ENCODE measurements at regions not wholly inside any gene's neighbourhood (a gene's known extent, or its start where the extent isn't known, plus 50 kb on each side); places are given as distances from the start of the nearest gene placed in this dataset.

DNA sequence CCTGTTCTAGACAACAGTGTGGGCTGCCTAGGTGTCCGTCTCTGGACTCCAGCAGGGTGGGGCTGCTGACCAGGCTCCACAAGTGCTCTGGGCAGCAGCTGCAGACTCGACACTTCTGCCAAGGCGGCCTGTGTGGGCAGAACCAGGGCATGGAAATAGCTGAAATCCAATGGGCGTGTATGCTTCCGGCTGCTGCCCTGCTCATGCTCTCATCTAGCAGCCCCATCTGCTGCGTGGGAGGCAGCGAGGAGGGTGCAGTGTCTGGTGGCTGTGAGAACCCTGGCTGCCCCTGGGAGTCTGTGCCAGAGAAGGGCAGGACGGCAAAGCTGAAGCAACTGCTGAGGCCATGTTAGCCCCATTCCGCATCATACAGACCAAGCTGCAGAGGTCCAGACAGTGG, 174.9 kb downstream of the SOX11 start:
- H3K4me3 ChIP-seq (ENCODE audit: low read depth, low read length) = no peak overlapping the region
- no peaks in the 10 kb centered on the region for H3K9me3 ChIP-seq (ENCODE audit: control insufficient read depth, insufficient read depth, low read length)
- no peak for DNase-seq (ENCODE audit: low read depth in 4 of 6, low spot score in 6 of 6)
- no peaks in the 10 kb centered on the region for H3K27me3 ChIP-seq (ENCODE audit: control insufficient read depth, insufficient read depth, low read length)
- no peaks in the 10 kb centered on the region for H3K36me3 ChIP-seq (ENCODE audit: control insufficient read depth, insufficient read depth, low read length)
- WGBS (ENCODE audit: insufficient coverage) = 82% methylated on average over 9 of the region's 9 CpGs
- H3K4me1 ChIP-seq (ENCODE audit: control insufficient read depth, insufficient read depth, low read length) = no peaks in the 10 kb centered on the region
- H3K27ac ChIP-seq (ENCODE audit: low read depth, low read length) = no peak overlapping the region

DNA sequence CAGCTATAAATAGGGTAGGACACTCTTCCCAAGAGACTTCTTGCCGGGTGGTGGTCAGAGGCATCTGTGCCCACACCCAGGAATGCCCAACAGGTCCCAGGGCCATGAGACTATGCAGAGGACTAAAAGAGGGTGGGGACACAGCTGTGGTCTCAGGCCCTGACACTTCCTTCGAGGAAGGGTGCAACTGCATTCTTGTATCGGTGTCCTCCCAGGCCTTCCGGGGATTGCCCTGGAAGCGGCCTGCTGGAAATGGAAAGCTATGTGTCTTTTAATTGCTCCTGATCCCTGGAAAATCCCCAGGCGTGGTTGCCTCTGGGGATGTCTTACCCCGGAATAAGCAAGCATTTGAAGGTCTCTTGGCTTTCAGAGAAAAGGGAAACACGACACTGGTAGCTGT, 176.7 kb downstream of the SOX11 start:
- H3K4me1 ChIP-seq (ENCODE audit: control insufficient read depth, insufficient read depth, low read length) = no peaks in the 10 kb centered on the region
- H3K27ac ChIP-seq (ENCODE audit: low read depth, low read length) = no peak overlapping the region
- no peak for DNase-seq (ENCODE audit: low read depth in 4 of 6, low spot score in 6 of 6)
- WGBS (ENCODE audit: insufficient coverage) = 92% methylated on average over 7 of the region's 8 CpGs
- H3K4me3 ChIP-seq (ENCODE audit: low read depth, low read length) = no peak overlapping the region
- H3K36me3 ChIP-seq (ENCODE audit: control insufficient read depth, insufficient read depth, low read length) = no peaks in the 10 kb centered on the region
- H3K9me3 ChIP-seq (ENCODE audit: control insufficient read depth, insufficient read depth, low read length) = no peaks in the 10 kb centered on the region
- no peaks in the 10 kb centered on the region for H3K27me3 ChIP-seq (ENCODE audit: control insufficient read depth, insufficient read depth, low read length)

DNA sequence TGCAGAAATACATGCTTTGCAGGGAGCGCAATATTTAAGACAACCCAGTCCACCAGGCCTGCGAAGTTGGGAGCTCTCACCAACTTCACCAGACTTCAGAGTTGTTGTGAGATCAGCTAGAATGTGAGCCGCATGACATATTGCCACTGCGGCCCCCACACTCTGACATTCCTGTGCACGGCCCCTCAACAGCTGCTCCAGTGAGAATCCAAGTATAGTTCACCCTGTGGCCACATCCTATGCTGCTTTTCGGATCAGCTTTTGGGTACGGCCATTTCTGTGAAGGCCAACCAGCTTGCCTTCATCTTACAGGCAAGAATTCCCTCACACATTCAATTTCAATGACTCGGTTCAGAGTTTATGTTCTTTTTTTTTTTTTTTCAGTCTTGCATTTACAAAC, 177.8 kb downstream of the SOX11 start:
- WGBS (ENCODE audit: insufficient coverage) = 95% methylated on average over 7 of the region's 8 CpGs
- no peak for DNase-seq (ENCODE audit: low read depth in 4 of 6, low spot score in 6 of 6)
- H3K9me3 ChIP-seq (ENCODE audit: control insufficient read depth, insufficient read depth, low read length) = no peaks in the 10 kb centered on the region
- H3K27me3 ChIP-seq (ENCODE audit: control insufficient read depth, insufficient read depth, low read length) = no peaks in the 10 kb centered on the region
- no peaks in the 10 kb centered on the region for H3K36me3 ChIP-seq (ENCODE audit: control insufficient read depth, insufficient read depth, low read length)
- no peaks in the 10 kb centered on the region for H3K4me1 ChIP-seq (ENCODE audit: control insufficient read depth, insufficient read depth, low read length)
- H3K4me3 ChIP-seq (ENCODE audit: low read depth, low read length) = no peak overlapping the region
- H3K27ac ChIP-seq (ENCODE audit: low read depth, low read length) = no peak overlapping the region

DNA sequence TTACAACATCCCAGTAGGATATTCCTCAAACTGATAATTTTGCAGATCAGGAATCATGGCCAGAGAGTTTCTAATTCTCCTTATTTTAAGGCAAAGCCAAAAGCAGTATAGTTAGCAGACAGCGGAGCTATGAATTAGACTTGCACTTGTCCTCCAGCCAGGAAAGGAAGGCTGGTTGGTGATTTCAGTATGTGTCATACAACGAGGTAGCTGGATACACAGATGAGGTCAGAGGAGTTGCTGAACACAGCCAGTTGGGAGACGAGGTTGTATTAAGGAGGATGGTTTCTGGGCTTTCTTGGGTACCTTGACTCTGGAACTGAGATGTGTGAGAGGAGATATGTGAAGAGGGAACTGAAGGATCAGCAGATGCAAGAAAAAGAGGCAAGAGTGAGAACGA, 185.2 kb downstream of the SOX11 start:
- H3K4me1 ChIP-seq (ENCODE audit: control insufficient read depth, insufficient read depth, low read length) = no peaks in the 10 kb centered on the region
- H3K4me3 ChIP-seq (ENCODE audit: low read depth, low read length) = no peak overlapping the region
- peaks cover 1% of the 10 kb centered on the region for H3K9me3 ChIP-seq (ENCODE audit: control insufficient read depth, insufficient read depth, low read length)
- no peaks in the 10 kb centered on the region for H3K36me3 ChIP-seq (ENCODE audit: control insufficient read depth, insufficient read depth, low read length)
- no peak for DNase-seq (ENCODE audit: low read depth in 4 of 6, low spot score in 6 of 6)
- 91% methylated on average over 3 of the region's 4 CpGs for WGBS (ENCODE audit: insufficient coverage)
- no peaks in the 10 kb centered on the region for H3K27me3 ChIP-seq (ENCODE audit: control insufficient read depth, insufficient read depth, low read length)
- H3K27ac ChIP-seq (ENCODE audit: low read depth, low read length) = no peak overlapping the region

DNA sequence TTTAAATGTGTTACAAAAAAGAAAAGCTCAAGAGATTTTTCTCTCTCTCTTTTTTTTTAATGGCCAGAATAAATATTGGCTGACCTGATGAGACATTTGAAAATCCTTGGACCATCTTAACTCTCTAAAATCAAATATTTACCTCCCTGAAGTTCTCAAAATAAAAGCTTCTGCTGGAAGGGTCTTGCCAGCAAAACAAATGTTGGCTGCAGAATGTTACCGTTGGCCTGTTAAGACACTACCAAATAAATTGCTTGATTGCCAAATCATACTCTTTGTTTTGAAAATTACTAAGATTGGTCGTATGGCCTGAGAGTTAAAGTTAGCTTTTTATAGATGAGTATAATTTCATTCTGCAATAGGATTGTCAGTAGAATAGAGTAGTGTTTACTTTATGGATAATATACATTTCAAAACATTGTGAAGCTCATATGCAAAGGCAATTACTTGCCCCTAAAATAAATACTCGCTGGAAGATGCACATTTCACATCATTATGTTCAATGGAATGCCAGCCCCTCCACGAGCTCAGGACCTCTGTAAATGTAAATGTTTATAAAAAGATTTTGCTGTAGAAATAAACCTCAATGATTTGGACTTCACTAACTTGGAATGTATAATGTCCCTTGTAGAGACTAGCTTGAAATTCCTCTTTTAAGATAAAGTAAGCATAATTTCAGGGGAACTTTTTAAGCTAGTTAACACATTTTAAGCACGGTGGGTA, 193.4 kb downstream of the SOX11 start:
- no CpG with 5 or more reads among the region's 5 CpGs for WGBS (ENCODE audit: insufficient coverage)
- peaks cover 1% of the 10 kb centered on the region for H3K9me3 ChIP-seq (ENCODE audit: control insufficient read depth, insufficient read depth, low read length)
- no peaks in the 10 kb centered on the region for H3K4me1 ChIP-seq (ENCODE audit: control insufficient read depth, insufficient read depth, low read length)
- H3K36me3 ChIP-seq (ENCODE audit: control insufficient read depth, insufficient read depth, low read length) = no peaks in the 10 kb centered on the region
- no peak overlapping the region for H3K4me3 ChIP-seq (ENCODE audit: low read depth, low read length)
- no peaks in the 10 kb centered on the region for H3K27me3 ChIP-seq (ENCODE audit: control insufficient read depth, insufficient read depth, low read length)
- no peak overlapping the region for H3K27ac ChIP-seq (ENCODE audit: low read depth, low read length)
- DNase-seq (ENCODE audit: low read depth in 4 of 6, low spot score in 6 of 6) = peak in 1 of 6 donors; percentile 18

DNA sequence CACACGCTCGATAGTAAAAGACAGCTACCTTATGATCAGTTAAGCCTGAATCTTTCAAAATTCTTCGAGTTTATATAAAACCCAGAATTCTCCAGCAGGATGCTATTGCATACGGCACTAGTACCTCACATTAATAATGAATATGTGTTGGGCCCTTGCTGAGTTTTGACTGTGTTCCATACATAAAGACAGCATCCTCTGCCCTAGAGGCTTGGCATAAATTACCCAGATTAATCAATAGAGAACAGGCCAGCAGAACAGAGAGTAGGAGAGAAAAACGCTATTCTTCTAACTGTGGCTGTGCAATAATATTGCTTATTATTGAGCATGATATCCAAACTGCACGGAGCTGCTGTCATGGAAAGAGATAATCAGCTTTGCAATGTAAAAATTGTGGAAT, 194.3 kb downstream of the SOX11 start:
- H3K27me3 ChIP-seq (ENCODE audit: control insufficient read depth, insufficient read depth, low read length) = no peaks in the 10 kb centered on the region
- no peak overlapping the region for H3K4me3 ChIP-seq (ENCODE audit: low read depth, low read length)
- peaks cover 1% of the 10 kb centered on the region for H3K9me3 ChIP-seq (ENCODE audit: control insufficient read depth, insufficient read depth, low read length)
- H3K36me3 ChIP-seq (ENCODE audit: control insufficient read depth, insufficient read depth, low read length) = no peaks in the 10 kb centered on the region
- H3K4me1 ChIP-seq (ENCODE audit: control insufficient read depth, insufficient read depth, low read length) = no peaks in the 10 kb centered on the region
- WGBS (ENCODE audit: insufficient coverage) = no CpG with 5 or more reads among the region's 6 CpGs
- peak in 1 of 6 donors; percentile 73 for DNase-seq (ENCODE audit: low read depth in 4 of 6, low spot score in 6 of 6)
- no peak overlapping the region for H3K27ac ChIP-seq (ENCODE audit: low read depth, low read length)

DNA sequence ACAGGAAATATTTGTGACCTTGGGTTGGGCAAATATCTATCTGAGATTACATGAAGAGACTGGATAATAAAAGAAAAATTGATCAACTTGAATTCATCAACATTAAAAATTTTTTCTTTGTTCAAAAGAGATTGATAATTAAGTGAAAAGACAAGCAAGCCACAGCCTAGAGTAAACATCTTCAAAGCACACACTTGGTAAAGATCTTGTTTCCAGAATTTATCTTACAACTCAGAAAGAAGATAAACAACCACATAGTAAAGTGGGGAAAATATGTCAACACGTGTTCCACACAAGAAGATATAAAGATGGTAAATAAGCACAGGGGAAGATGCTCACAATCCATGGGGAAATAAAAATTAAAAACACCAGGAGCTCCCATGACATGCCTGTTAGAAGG, 195.9 kb downstream of the SOX11 start:
- no peak for DNase-seq (ENCODE audit: low read depth in 4 of 6, low spot score in 6 of 6)
- Histone ChIP-seq H3K9me3 (ENCODE audit: control insufficient read depth, insufficient read depth, low read length) (no peaks in the 10 kb centered on the region), H3K36me3 (ENCODE audit: control insufficient read depth, insufficient read depth, low read length) (no peaks in the 10 kb centered on the region), H3K27ac (ENCODE audit: low read depth, low read length) (no peak overlapping the region), H3K27me3 (ENCODE audit: control insufficient read depth, insufficient read depth, low read length) (no peaks in the 10 kb centered on the region), H3K4me1 (ENCODE audit: control insufficient read depth, insufficient read depth, low read length) (no peaks in the 10 kb centered on the region), H3K4me3 (ENCODE audit: low read depth, low read length) (no peak overlapping the region)
- WGBS (ENCODE audit: insufficient coverage) = no CpG with 5 or more reads among the region's 1 CpG

DNA sequence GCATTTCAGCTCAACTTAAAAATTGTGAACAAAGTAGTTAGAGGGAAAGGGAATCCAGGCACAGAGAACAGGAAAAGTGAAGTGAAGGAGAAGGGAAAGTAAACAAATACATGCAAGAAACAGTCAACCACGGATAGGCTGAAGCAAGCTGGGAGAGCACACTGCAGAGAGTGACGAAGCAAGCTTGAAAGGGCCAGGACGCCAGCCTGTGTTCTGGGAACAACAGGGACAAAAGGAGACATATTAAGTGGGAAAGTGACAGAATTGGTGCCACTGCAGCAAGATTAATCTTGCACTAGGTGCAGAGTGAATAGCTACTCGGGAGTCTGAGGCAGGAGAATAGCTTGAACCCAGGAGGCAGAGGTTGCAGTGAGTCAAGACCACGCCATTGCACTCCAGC, 197.3 kb downstream of the SOX11 start:
- H3K4me1 ChIP-seq (ENCODE audit: control insufficient read depth, insufficient read depth, low read length) = no peaks in the 10 kb centered on the region
- no peaks in the 10 kb centered on the region for H3K27me3 ChIP-seq (ENCODE audit: control insufficient read depth, insufficient read depth, low read length)
- DNase-seq (ENCODE audit: low read depth in 4 of 6, low spot score in 6 of 6) = peak in 2 of 6 donors; percentile 15 to 33
- no peaks in the 10 kb centered on the region for H3K36me3 ChIP-seq (ENCODE audit: control insufficient read depth, insufficient read depth, low read length)
- no peak overlapping the region for H3K27ac ChIP-seq (ENCODE audit: low read depth, low read length)
- no peaks in the 10 kb centered on the region for H3K9me3 ChIP-seq (ENCODE audit: control insufficient read depth, insufficient read depth, low read length)
- H3K4me3 ChIP-seq (ENCODE audit: low read depth, low read length) = no peak overlapping the region
- 28% methylated on average over 4 of the region's 5 CpGs for WGBS (ENCODE audit: insufficient coverage)

DNA sequence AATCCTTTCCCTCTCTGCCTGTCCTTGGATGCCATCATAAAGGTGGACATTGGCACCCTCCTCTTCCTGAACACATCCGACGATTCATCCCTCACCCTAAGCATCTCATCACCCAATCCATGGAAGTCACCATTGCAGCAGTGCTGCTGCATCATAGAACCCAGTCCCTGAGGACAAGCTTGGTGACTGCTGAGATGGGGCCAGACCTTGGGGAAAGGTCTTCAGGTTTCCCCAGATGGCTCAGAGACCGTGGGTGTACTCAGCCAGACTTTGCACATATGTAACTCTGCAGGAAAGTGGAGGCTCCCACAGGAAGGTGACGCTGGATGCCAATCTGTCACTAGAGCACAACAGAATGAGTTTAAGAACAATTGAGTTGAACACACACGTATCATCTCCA, 202.2 kb downstream of the SOX11 start:
- DNase-seq (ENCODE audit: low read depth in 4 of 6, low spot score in 6 of 6) = peak in 1 of 6 donors; percentile 68
- H3K4me1 ChIP-seq (ENCODE audit: control insufficient read depth, insufficient read depth, low read length) = no peaks in the 10 kb centered on the region
- H3K9me3 ChIP-seq (ENCODE audit: control insufficient read depth, insufficient read depth, low read length) = no peaks in the 10 kb centered on the region
- no peak overlapping the region for H3K27ac ChIP-seq (ENCODE audit: low read depth, low read length)
- H3K4me3 ChIP-seq (ENCODE audit: low read depth, low read length) = no peak overlapping the region
- no peaks in the 10 kb centered on the region for H3K36me3 ChIP-seq (ENCODE audit: control insufficient read depth, insufficient read depth, low read length)
- no peaks in the 10 kb centered on the region for H3K27me3 ChIP-seq (ENCODE audit: control insufficient read depth, insufficient read depth, low read length)
- 87% methylated on average over 4 of the region's 5 CpGs for WGBS (ENCODE audit: insufficient coverage)

DNA sequence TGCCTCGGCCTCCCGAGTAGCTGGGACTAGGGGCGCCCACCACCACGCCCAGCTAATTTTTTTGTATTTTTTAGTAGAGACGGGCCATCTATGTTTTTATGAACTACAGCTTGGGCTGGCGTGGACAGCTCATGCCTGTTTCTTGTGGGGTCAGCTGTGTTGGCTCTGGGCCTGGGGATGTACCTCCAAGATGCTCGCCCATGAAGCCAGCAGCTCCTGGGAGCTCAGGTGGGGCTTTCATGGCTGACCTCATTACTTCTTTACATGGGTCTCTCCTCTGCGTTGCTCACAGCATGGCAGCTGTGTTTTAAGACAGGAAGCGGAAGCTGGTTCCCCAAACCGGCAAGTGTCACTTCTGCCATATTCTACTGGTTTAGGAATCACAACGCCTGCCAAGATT, 203.1 kb downstream of the SOX11 start:
- Histone ChIP-seq H3K4me3 (ENCODE audit: low read depth, low read length) (no peak overlapping the region), H3K9me3 (ENCODE audit: control insufficient read depth, insufficient read depth, low read length) (no peaks in the 10 kb centered on the region), H3K4me1 (ENCODE audit: control insufficient read depth, insufficient read depth, low read length) (no peaks in the 10 kb centered on the region), H3K36me3 (ENCODE audit: control insufficient read depth, insufficient read depth, low read length) (no peaks in the 10 kb centered on the region), H3K27ac (ENCODE audit: low read depth, low read length) (no peak overlapping the region), H3K27me3 (ENCODE audit: control insufficient read depth, insufficient read depth, low read length) (no peaks in the 10 kb centered on the region)
- 95% methylated on average over 8 of the region's 11 CpGs for WGBS (ENCODE audit: insufficient coverage)
- DNase-seq (ENCODE audit: low read depth in 4 of 6, low spot score in 6 of 6) = no peak

All from spinal cord (tissue), 9 donors.